Left ventricle myocardium inferior (tissue), 1 donor: ENCODE measurements at regions not wholly inside any gene's neighbourhood (a gene's known extent, or its start where the extent isn't known, plus 50 kb on each side); places are given as distances from the start of the nearest gene placed in this dataset.

ENCODE experiments used
- DNase-seq: peaks from one replicate; pipeline ENCODE4 v3.0.0-alpha.2; 2020
- H3K27ac ChIP-seq: fragments of 200-600 bp; replicated peaks from 2 replicates; pipeline ENCODE4 v1.8.0; 2021
- H3K27me3 ChIP-seq: fragments of 200-600 bp; 2 replicates; pipeline ENCODE4 v1.8.0; 2021; ENCODE audit warnings: low read depth
- H3K36me3 ChIP-seq: fragments of 200-600 bp; 2 replicates; pipeline ENCODE4 v1.8.0; 2021
- H3K4me1 ChIP-seq: fragments of 200-600 bp; 2 replicates; pipeline ENCODE4 v1.8.0; 2021
- H3K4me3 ChIP-seq: fragments of 200-600 bp; 2 replicates; pipeline ENCODE4 v1.8.0; 2021; ENCODE audit warnings: mild to moderate bottlenecking, moderate library complexity
- H3K9me3 ChIP-seq: fragments of 200-600 bp; replicated peaks from 2 replicates; pipeline ENCODE4 v1.8.0; 2021
- intact Hi-C: fragments of 100-400 bp; cut with micrococcal nuclease; formaldehyde crosslinking; loops from one replicate; pipeline ENCODE4 v1.11.0; 2022
- TF ChIP-seq, protein P1 (sequence below): fragments of 200-600 bp; IDR thresholded peaks from 2 replicates; pipeline ENCODE4 v1.8.0; 2021; ENCODE audit warnings: antibody characterized with exemption, mild to moderate bottlenecking, borderline replicate concordance
- donor health status: DM: no; HTN: yes; CAD: no; lungs with severe emphysema.

DNA sequence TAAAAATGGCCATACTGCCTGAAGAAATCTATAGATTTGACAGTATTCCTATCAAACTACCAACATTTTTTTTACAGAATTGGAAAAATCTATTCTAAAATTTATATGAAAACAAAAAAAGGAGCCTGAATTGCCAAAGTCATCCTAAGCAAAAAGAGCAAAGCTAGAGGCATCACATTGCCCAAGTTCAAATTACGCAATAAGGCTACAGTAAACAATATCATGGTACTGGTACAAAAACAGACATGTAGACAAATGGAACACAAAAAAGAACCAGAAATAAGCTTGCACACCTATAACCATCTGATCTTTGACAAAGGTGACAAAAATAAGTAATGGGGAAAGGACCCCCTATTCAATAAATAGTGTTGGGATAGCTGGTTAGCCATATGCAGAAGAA lies 50.2 kb upstream of the THSD7B start:
- Histone ChIP-seq H3K4me3 (no peak overlapping the region), H3K27me3 (no peaks in the 10 kb centered on the region), H3K36me3 (no peaks in the 10 kb centered on the region), H3K27ac (no peak overlapping the region), H3K9me3 (no peaks in the 10 kb centered on the region), H3K4me1 (no peaks in the 10 kb centered on the region)
- TF ChIP-seq, protein P1, sequence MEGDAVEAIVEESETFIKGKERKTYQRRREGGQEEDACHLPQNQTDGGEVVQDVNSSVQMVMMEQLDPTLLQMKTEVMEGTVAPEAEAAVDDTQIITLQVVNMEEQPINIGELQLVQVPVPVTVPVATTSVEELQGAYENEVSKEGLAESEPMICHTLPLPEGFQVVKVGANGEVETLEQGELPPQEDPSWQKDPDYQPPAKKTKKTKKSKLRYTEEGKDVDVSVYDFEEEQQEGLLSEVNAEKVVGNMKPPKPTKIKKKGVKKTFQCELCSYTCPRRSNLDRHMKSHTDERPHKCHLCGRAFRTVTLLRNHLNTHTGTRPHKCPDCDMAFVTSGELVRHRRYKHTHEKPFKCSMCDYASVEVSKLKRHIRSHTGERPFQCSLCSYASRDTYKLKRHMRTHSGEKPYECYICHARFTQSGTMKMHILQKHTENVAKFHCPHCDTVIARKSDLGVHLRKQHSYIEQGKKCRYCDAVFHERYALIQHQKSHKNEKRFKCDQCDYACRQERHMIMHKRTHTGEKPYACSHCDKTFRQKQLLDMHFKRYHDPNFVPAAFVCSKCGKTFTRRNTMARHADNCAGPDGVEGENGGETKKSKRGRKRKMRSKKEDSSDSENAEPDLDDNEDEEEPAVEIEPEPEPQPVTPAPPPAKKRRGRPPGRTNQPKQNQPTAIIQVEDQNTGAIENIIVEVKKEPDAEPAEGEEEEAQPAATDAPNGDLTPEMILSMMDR: no peak
- intact Hi-C loops: no loop called here
- DNase-seq: no peak

DNA sequence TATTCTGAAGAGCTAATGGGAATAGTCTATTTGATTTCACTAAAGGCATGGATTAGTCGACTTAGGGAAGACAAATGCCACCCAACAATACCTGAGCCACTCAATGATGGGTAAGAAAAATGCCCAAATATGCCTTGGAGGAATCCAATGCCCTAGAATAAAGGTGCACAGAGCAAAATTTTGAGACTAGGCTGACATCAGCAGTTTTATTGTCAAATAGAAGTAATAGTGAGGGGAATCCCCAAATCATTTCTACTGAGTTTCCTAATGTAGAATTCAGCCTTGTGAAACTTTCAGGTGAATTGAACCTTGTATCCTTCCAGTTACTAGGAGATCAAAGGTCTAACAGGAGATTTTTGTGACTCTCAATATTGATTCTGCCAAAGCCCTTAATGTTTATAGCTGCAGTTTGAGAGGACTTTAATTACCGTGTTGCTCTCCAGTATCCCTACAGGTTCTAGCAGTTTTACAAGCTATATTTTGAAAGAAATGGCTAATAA lies 50.8 kb upstream of the THSD7B start:
- no peak for DNase-seq
- Histone ChIP-seq H3K4me3 (no peak overlapping the region), H3K27me3 (no peaks in the 10 kb centered on the region), H3K27ac (no peak overlapping the region), H3K36me3 (no peaks in the 10 kb centered on the region), H3K9me3 (no peaks in the 10 kb centered on the region), H3K4me1 (no peaks in the 10 kb centered on the region)
- TF ChIP-seq, protein P1: no peak
- intact Hi-C loops: no loop called here

DNA sequence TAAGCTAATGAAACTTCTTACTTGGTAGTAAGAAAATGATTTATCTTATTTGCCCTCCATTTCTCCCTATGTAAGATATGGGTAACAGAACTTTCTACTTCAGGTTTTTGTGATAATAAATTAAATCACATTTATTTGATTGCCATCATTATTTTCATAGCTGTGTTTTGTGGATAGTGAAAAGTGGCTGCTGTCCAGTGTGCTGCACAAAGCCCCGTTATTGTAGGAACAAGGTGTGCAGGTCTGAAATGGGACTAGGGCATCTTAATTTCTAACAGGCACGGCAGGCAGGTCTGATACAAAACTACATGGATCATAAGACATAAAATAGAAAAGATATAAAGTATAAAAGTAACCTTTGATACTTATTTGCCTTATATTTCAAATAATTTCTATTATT lies 51.6 kb upstream of the THSD7B start:
- intact Hi-C loops: no loop called here
- no peaks in the 10 kb centered on the region for H3K36me3 ChIP-seq
- TF ChIP-seq, protein P1: no peak
- H3K27me3 ChIP-seq: no peaks in the 10 kb centered on the region
- no peaks in the 10 kb centered on the region for H3K9me3 ChIP-seq
- no peaks in the 10 kb centered on the region for H3K4me1 ChIP-seq
- H3K4me3 ChIP-seq: no peak overlapping the region
- no peak for DNase-seq
- no peak overlapping the region for H3K27ac ChIP-seq

DNA sequence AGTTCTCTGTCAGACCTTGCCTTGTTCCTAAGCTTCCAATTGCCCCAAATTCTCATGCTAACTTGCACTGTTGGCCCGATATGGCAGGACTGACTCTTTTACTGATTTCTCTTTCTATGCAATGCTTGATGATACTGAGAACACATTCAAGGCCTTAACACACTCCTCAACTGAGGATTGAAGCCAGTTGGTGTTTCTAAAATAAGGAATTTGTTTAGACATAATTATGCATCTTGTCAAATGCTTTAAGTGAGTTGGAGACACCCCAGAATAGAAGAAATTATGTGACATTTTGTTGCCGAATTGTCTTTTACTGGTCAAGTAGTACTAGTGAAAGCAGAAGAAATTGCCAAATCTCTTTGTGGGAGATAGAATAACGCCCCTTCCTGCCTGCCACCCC lies 60.0 kb upstream of the THSD7B start:
- H3K27ac ChIP-seq: no peak overlapping the region
- H3K9me3 ChIP-seq: peaks cover 10% of the 10 kb centered on the region
- intact Hi-C loops: no loop called here
- no peaks in the 10 kb centered on the region for H3K4me1 ChIP-seq
- TF ChIP-seq, protein P1: no peak
- no peak overlapping the region for H3K4me3 ChIP-seq
- no peaks in the 10 kb centered on the region for H3K36me3 ChIP-seq
- H3K27me3 ChIP-seq: no peaks in the 10 kb centered on the region
- no peak for DNase-seq

DNA sequence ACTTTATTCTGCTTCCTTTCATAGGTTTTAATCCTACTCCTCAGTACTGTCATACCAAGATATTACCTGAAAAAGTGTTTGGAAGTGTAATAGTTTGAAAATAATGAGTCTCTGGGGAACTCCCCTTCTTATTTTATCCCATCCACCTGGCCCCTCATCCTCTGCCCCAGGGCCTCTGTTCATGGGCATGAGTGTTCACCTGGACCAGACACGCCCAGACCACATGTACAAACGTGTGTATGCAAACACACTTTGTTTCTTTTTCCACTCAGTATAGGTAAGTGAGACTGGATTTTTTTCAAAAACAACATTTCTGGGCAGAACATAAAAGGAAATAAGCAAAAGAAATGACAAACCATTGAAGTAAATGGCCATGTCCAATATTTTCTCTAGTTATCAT lies 62.1 kb upstream of the THSD7B start:
- TF ChIP-seq, protein P1: no peak
- intact Hi-C loops: no loop called here
- no peak overlapping the region for H3K4me3 ChIP-seq
- peaks cover 4% of the 10 kb centered on the region for H3K27me3 ChIP-seq
- H3K9me3 ChIP-seq: peaks cover 23% of the 10 kb centered on the region
- DNase-seq: no peak
- H3K36me3 ChIP-seq: no peaks in the 10 kb centered on the region
- no peak overlapping the region for H3K27ac ChIP-seq
- no peaks in the 10 kb centered on the region for H3K4me1 ChIP-seq

DNA sequence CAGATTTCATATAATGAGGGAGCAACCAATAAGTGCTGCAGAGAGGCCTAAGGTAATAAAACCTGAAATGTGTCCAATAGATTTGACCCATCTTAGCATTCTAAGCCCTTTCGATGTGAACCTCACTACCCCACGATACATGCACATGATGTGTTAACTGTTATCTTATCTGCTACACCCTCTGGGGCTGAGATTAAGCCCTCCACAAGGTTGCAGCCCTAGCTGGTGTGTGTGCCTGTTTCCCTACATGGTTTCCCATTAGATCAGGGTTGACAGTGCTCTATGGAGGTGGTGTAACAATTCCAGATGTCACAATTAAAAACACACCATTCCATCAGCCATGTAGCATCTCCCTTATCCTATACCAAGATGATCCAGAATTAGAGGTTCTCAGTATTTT lies 68.9 kb upstream of the THSD7B start:
- no peak overlapping the region for H3K27ac ChIP-seq
- no peaks in the 10 kb centered on the region for H3K36me3 ChIP-seq
- H3K27me3 ChIP-seq: peaks cover 4% of the 10 kb centered on the region
- H3K4me1 ChIP-seq: no peaks in the 10 kb centered on the region
- no peak for DNase-seq
- intact Hi-C loops: no loop called here
- TF ChIP-seq, protein P1: no peak
- H3K4me3 ChIP-seq: no peak overlapping the region
- H3K9me3 ChIP-seq: peaks cover 23% of the 10 kb centered on the region
